ENCODE measurements at regions not wholly inside any gene's neighbourhood (a gene's known extent, or its start where the extent isn't known, plus 50 kb on each side); places are given as distances from the start of the nearest gene placed in this dataset.

DNA sequence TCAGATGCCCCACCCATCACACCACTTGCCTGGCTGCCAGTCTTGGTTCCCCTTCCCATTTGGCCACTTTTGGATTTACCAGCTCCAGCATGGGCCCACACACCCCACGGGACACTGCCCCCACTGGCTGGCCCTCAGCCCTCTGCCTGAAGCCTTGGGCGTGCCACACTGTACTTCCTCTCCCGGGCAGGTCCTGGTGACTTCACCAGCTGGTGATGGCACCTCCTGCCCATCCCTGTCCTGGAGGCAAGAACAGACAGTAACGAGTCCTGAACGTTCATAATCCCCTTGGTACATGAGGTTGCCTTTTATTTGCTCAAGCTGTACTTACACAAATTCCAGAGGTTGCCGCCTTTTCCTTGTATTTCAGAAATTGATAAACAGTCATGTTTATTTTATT, 81.1 kb downstream of the TMEM17 start:
- no peak for DNase-seq
- Histone ChIP-seq H3K9ac (ENCODE audit: low read depth in 2 of 2, low read length in 2 of 2) (no peak overlapping the region), H3K36me3 (no peaks in the 10 kb centered on the region), H3K27ac (no peak overlapping the region), H3K4me3 (no peak overlapping the region), H3K27me3 (no peaks in the 10 kb centered on the region), H3K9me3 (no peaks in the 10 kb centered on the region), H3K4me1 (no peaks in the 10 kb centered on the region)
- intact Hi-C loops (cut with DNase I) = no loop called here
- TF ChIP-seq, protein P1, sequence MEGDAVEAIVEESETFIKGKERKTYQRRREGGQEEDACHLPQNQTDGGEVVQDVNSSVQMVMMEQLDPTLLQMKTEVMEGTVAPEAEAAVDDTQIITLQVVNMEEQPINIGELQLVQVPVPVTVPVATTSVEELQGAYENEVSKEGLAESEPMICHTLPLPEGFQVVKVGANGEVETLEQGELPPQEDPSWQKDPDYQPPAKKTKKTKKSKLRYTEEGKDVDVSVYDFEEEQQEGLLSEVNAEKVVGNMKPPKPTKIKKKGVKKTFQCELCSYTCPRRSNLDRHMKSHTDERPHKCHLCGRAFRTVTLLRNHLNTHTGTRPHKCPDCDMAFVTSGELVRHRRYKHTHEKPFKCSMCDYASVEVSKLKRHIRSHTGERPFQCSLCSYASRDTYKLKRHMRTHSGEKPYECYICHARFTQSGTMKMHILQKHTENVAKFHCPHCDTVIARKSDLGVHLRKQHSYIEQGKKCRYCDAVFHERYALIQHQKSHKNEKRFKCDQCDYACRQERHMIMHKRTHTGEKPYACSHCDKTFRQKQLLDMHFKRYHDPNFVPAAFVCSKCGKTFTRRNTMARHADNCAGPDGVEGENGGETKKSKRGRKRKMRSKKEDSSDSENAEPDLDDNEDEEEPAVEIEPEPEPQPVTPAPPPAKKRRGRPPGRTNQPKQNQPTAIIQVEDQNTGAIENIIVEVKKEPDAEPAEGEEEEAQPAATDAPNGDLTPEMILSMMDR (IDR thresholded peaks at IDR 0.05) = no peak

GRCh38 chr2:62423883-62424458, 82.0 kb downstream of the TMEM17 start:
- no peaks in the 10 kb centered on the region for H3K27me3 ChIP-seq
- no peak overlapping the region for H3K27ac ChIP-seq
- H3K4me1 ChIP-seq = no peaks in the 10 kb centered on the region
- no peaks in the 10 kb centered on the region for H3K9me3 ChIP-seq
- no peak for DNase-seq
- TF ChIP-seq, protein P1 (IDR thresholded peaks at IDR 0.05) = no peak
- no peaks in the 10 kb centered on the region for H3K36me3 ChIP-seq
- intact Hi-C loops (cut with DNase I) = no loop called here
- no peak overlapping the region for H3K9ac ChIP-seq (ENCODE audit: low read depth in 2 of 2, low read length in 2 of 2)
- H3K4me3 ChIP-seq = no peak overlapping the region

DNA sequence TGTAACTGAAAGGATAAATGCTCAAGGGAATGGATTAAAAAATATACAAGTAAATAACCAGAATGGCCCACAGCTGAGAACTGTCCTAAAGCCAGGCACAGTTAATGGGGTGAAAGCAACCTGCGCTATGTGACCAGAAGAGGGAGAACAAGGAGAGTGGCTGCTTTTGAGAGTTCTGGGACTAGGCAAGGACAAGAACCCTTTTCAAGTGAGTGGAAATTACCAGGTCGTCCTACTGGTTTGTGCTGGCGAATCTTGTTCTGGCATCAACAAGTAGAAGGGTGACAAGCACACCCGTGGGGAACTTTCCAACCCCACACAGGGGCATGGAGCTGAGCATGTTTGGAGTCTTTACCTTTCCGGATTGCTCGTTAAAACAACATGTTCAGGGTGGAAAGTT, 82.8 kb downstream of the TMEM17 start:
- TF ChIP-seq, protein P1 (IDR thresholded peaks at IDR 0.05) = no peak
- Histone ChIP-seq H3K36me3 (no peaks in the 10 kb centered on the region), H3K27me3 (no peaks in the 10 kb centered on the region), H3K9me3 (no peaks in the 10 kb centered on the region), H3K4me1 (no peaks in the 10 kb centered on the region), H3K9ac (ENCODE audit: low read depth in 2 of 2, low read length in 2 of 2) (no peak overlapping the region), H3K27ac (no peak overlapping the region), H3K4me3 (no peak overlapping the region)
- DNase-seq = no peak
- intact Hi-C loops (cut with DNase I) = no loop called here

DNA sequence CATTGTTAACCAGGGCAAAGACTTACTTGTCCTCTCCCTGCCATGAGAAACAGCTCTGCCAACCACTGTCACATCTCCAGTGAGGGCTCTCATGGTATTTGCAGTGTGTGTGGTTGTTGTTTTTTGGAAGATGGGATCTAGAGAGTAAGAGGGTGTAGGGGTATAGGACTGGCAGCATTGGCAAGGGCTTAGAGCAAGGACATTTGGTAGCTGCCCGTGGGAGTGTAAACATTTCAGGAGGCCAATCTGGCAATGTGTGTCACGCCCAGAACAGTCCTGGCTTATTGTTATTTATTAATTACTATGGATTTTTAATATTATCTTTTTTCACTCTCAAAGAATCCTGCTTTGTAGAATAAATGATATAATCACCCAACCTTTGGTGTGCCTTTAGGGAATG, 90.5 kb downstream of the TMEM17 start:
- no peak for DNase-seq
- no peak overlapping the region for H3K9ac ChIP-seq (ENCODE audit: low read depth in 2 of 2, low read length in 2 of 2)
- no peaks in the 10 kb centered on the region for H3K27me3 ChIP-seq
- intact Hi-C loops (cut with DNase I) = loop anchor here (10.0 kb wide), 1 partner anchor 221 kb away; the partner anchor contains the start of gene B3GNT2
- H3K27ac ChIP-seq = no peak overlapping the region
- TF ChIP-seq, protein P1 (IDR thresholded peaks at IDR 0.05) = no peak
- no peaks in the 10 kb centered on the region for H3K9me3 ChIP-seq
- no peaks in the 10 kb centered on the region for H3K36me3 ChIP-seq
- H3K4me3 ChIP-seq = no peak overlapping the region
- no peaks in the 10 kb centered on the region for H3K4me1 ChIP-seq

DNA sequence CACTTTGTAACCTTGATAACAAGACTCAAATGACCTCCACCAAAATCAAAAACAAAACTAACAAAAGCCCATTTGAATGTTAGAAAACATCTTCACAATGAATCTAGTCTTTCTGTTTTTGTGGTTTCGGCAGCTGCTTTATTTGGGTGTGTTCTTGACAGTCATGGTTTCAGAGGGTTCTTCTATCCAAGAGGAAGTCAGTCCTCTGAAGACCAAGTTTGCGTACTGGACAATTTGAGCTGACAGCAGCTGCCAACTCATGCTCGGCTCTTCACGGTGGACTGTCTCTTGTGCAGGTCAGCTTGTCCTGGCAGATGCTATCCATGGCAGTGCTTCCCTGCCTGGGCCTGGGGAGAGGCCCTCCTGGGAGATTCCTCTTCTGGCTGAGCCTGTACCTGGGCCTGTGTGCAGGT, 91.0 kb downstream of the TMEM17 start:
- H3K27ac ChIP-seq = no peak overlapping the region
- H3K36me3 ChIP-seq = no peaks in the 10 kb centered on the region
- no peak overlapping the region for H3K9ac ChIP-seq (ENCODE audit: low read depth in 2 of 2, low read length in 2 of 2)
- no peak for DNase-seq
- TF ChIP-seq, protein P1 (IDR thresholded peaks at IDR 0.05) = no peak
- H3K9me3 ChIP-seq = no peaks in the 10 kb centered on the region
- no peak overlapping the region for H3K4me3 ChIP-seq
- intact Hi-C loops (cut with DNase I) = loop anchor here (10.0 kb wide), 1 partner anchor 220 kb away; the partner anchor contains the start of gene B3GNT2
- no peaks in the 10 kb centered on the region for H3K27me3 ChIP-seq
- no peaks in the 10 kb centered on the region for H3K4me1 ChIP-seq
